ENCODE measurements at regions not wholly inside any gene's neighbourhood (a gene's known extent, or its start where the extent isn't known, plus 50 kb on each side); places are given as distances from the start of the nearest gene placed in this dataset.

DNA sequence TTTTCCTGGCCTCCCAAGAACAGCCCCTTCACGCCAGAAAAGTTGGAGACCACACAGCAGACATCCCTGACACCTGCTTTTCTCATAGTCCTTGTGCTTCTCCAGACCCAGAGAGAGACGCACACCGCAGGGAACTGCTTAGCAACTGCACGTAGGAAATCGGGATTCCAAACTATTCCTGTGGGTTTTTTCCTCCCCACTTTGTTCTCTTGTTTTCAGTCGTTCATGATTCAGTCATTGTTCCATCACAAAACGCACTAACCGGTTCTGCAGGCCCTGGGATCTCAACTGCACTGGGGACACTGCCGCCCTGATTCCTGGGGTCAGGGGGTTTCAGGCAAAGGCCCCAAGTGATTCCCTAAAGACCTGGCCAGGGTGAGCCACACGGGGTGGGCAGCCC lies 588.0 kb upstream of the KLF4 start:
- no peak overlapping the region for H3K27ac Mint-ChIP-seq (ENCODE audit: unreplicated experiment)
- Histone ChIP-seq H3K4me3 (ENCODE audit: insufficient read depth, low read depth, low read length) (no peak overlapping the region), H3K4me1 (ENCODE audit: insufficient read depth, low read length) (no peaks in the 10 kb centered on the region), H3K79me2 (ENCODE audit: insufficient read depth, low read length) (no peaks in the 10 kb centered on the region), H3K27ac (ENCODE audit: low read depth, low read length) (no peak overlapping the region), H4K20me1 (ENCODE audit: insufficient read depth, low read length) (no peaks in the 10 kb centered on the region), H3K36me3 (ENCODE audit: insufficient read depth, low read length) (no peaks in the 10 kb centered on the region), H3K9me3 (ENCODE audit: insufficient read depth, low read depth, low read length) (no peaks in the 10 kb centered on the region), H3K9ac (ENCODE audit: low read length) (no peak overlapping the region), H2AFZ (ENCODE audit: low read depth, low read length) (no peak overlapping the region), H3K4me2 (ENCODE audit: low read length) (no peak overlapping the region), H3K27me3 (ENCODE audit: insufficient read depth, low read length) (peaks cover 3% of the 10 kb centered on the region)
- no peak for TF ChIP-seq EZH2 (IDR thresholded peaks at IDR 0.05; ENCODE audit: insufficient read depth, low read length)
- TF ChIP-seq, protein P1, sequence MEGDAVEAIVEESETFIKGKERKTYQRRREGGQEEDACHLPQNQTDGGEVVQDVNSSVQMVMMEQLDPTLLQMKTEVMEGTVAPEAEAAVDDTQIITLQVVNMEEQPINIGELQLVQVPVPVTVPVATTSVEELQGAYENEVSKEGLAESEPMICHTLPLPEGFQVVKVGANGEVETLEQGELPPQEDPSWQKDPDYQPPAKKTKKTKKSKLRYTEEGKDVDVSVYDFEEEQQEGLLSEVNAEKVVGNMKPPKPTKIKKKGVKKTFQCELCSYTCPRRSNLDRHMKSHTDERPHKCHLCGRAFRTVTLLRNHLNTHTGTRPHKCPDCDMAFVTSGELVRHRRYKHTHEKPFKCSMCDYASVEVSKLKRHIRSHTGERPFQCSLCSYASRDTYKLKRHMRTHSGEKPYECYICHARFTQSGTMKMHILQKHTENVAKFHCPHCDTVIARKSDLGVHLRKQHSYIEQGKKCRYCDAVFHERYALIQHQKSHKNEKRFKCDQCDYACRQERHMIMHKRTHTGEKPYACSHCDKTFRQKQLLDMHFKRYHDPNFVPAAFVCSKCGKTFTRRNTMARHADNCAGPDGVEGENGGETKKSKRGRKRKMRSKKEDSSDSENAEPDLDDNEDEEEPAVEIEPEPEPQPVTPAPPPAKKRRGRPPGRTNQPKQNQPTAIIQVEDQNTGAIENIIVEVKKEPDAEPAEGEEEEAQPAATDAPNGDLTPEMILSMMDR (IDR thresholded peaks at IDR 0.05; ENCODE audit: insufficient read depth, low read depth, low read length), result no peak
- H3K9me3 Mint-ChIP-seq (ENCODE audit: unreplicated experiment), result peaks cover 8% of the 10 kb centered on the region
- DNase-seq (ENCODE audit: low read depth), result no peak
- no peaks in the 10 kb centered on the region for H3K36me3 Mint-ChIP-seq (ENCODE audit: low read depth, unreplicated experiment)
- H3K27me3 Mint-ChIP-seq (ENCODE audit: low read depth, unreplicated experiment), result peaks cover 28% of the 10 kb centered on the region
- FAIRE-seq, result no peak
- H3K4me3 Mint-ChIP-seq (ENCODE audit: unreplicated experiment), result no peak overlapping the region
- peaks cover 7% of the 10 kb centered on the region for H3K4me1 Mint-ChIP-seq (ENCODE audit: low read depth, unreplicated experiment)

DNA sequence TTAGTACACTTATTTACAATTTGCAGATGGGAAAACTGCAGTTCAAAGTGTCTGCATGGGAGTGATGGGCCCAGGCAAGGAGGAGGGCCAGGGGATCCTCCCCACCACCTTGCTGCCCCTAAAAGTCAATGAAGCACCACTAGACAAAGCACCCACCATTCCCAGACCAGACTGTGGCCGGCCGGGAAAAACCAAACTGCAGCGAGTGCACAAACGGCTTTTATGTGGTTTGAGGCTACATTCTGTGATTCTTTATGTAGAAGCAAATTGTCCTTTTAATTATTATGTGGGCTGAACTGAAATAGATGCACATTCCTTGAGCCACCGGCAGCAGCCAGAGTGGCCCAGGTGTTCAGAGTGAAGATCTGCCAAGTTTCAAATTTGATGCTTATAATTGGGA lies 585.3 kb upstream of the KLF4 start:
- Histone ChIP-seq H2AFZ (ENCODE audit: low read depth, low read length) (no peak overlapping the region), H3K36me3 (ENCODE audit: insufficient read depth, low read length) (no peaks in the 10 kb centered on the region), H3K27me3 (ENCODE audit: insufficient read depth, low read length) (no peaks in the 10 kb centered on the region), H3K4me2 (ENCODE audit: low read length) (no peak overlapping the region), H3K4me3 (ENCODE audit: insufficient read depth, low read depth, low read length) (no peak overlapping the region), H3K9ac (ENCODE audit: low read length) (no peak overlapping the region), H4K20me1 (ENCODE audit: insufficient read depth, low read length) (no peaks in the 10 kb centered on the region), H3K4me1 (ENCODE audit: insufficient read depth, low read length) (no peaks in the 10 kb centered on the region), H3K9me3 (ENCODE audit: insufficient read depth, low read depth, low read length) (no peaks in the 10 kb centered on the region), H3K27ac (ENCODE audit: low read depth, low read length) (no peak overlapping the region), H3K79me2 (ENCODE audit: insufficient read depth, low read length) (no peaks in the 10 kb centered on the region)
- H3K27me3 Mint-ChIP-seq (ENCODE audit: low read depth, unreplicated experiment), result peaks cover 11% of the 10 kb centered on the region
- H3K36me3 Mint-ChIP-seq (ENCODE audit: low read depth, unreplicated experiment), result no peaks in the 10 kb centered on the region
- TF ChIP-seq EZH2 (IDR thresholded peaks at IDR 0.05; ENCODE audit: insufficient read depth, low read length), result no peak
- TF ChIP-seq, protein P1 (IDR thresholded peaks at IDR 0.05; ENCODE audit: insufficient read depth, low read depth, low read length), result no peak
- no peak for DNase-seq (ENCODE audit: low read depth)
- FAIRE-seq, result no peak
- no peak overlapping the region for H3K27ac Mint-ChIP-seq (ENCODE audit: unreplicated experiment)
- no peak overlapping the region for H3K4me3 Mint-ChIP-seq (ENCODE audit: unreplicated experiment)
- peaks cover 7% of the 10 kb centered on the region for H3K4me1 Mint-ChIP-seq (ENCODE audit: low read depth, unreplicated experiment)
- H3K9me3 Mint-ChIP-seq (ENCODE audit: unreplicated experiment), result peaks cover 12% of the 10 kb centered on the region

DNA sequence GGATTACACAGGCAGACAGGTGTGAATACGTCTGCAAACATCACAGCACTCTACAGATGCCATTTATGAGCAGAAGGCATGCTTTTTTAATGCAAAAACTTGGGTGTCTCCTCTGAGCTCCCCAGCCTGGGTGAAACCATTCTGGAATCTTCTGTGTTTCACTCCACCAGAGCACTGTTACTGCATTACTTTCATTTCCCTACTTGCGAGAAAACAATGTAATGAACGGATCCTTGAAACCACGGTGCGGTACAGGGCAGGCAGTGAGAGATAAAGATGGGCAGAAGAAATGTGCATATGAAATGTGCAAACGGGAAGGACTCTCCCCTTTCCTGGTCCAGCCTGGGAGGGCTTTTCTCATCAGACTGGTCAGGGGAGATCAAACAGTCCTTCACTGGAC lies 584.3 kb upstream of the KLF4 start:
- peaks cover 5% of the 10 kb centered on the region for H3K27me3 Mint-ChIP-seq (ENCODE audit: low read depth, unreplicated experiment)
- H3K4me1 ChIP-seq (ENCODE audit: insufficient read depth, low read length), result no peaks in the 10 kb centered on the region
- no peak overlapping the region for H3K27ac Mint-ChIP-seq (ENCODE audit: unreplicated experiment)

More for the DNA sequence above, 584.3 kb upstream of the KLF4 start:
- TF ChIP-seq EZH2 (IDR thresholded peaks at IDR 0.05; ENCODE audit: insufficient read depth, low read length), result no peak
- TF ChIP-seq, protein P1 (IDR thresholded peaks at IDR 0.05; ENCODE audit: insufficient read depth, low read depth, low read length), result no peak
- H4K20me1 ChIP-seq (ENCODE audit: insufficient read depth, low read length), result no peaks in the 10 kb centered on the region
- H3K4me2 ChIP-seq (ENCODE audit: low read length), result no peak overlapping the region
- H3K36me3 Mint-ChIP-seq (ENCODE audit: low read depth, unreplicated experiment), result no peaks in the 10 kb centered on the region
- no peak overlapping the region for H3K9ac ChIP-seq (ENCODE audit: low read length)
- H3K27ac ChIP-seq (ENCODE audit: low read depth, low read length), result no peak overlapping the region
- H3K4me1 Mint-ChIP-seq (ENCODE audit: low read depth, unreplicated experiment), result peaks cover 7% of the 10 kb centered on the region
- H3K36me3 ChIP-seq (ENCODE audit: insufficient read depth, low read length), result no peaks in the 10 kb centered on the region
- H3K27me3 ChIP-seq (ENCODE audit: insufficient read depth, low read length), result no peaks in the 10 kb centered on the region
- H3K4me3 Mint-ChIP-seq (ENCODE audit: unreplicated experiment), result no peak overlapping the region
- no peak for DNase-seq (ENCODE audit: low read depth)
- no peak overlapping the region for H2AFZ ChIP-seq (ENCODE audit: low read depth, low read length)
- peaks cover 10% of the 10 kb centered on the region for H3K9me3 Mint-ChIP-seq (ENCODE audit: unreplicated experiment)
- no peak overlapping the region for H3K4me3 ChIP-seq (ENCODE audit: insufficient read depth, low read depth, low read length)
- no peaks in the 10 kb centered on the region for H3K79me2 ChIP-seq (ENCODE audit: insufficient read depth, low read length)
- FAIRE-seq, result no peak
- H3K9me3 ChIP-seq (ENCODE audit: insufficient read depth, low read depth, low read length), result no peaks in the 10 kb centered on the region

Data from astrocyte (in vitro differentiated cells and primary cell).